HEK293 (cell line): ENCODE measurements at regions not wholly inside any gene's neighbourhood (a gene's known extent, or its start where the extent isn't known, plus 50 kb on each side); places are given as distances from the start of the nearest gene placed in this dataset.

Experiments
- CTCF ChIA-PET: fragments of 350-600 bp; formaldehyde crosslinking; extraction: SDS; loops from one replicate; lab custom pipeline; 2021; ENCODE audit warnings: antibody characterized with exemption; lab: Yijun Ruan, JAX
- POLR2A ChIA-PET: fragments of 300-600 bp; formaldehyde crosslinking; extraction: SDS; loops from one replicate; lab custom pipeline; 2020; ENCODE audit warnings: antibody characterized with exemption, inconsistent platforms; lab: Yijun Ruan, JAX
- H3K27ac ChIP-seq: fragments of 200-500 bp; sonication (Bioruptor generic); 2 replicates; pipeline ENCODE4 v1.5.1; 2014; ENCODE audit warnings: low read depth, low read length, control low read depth, inconsistent platforms; ENCODE audit errors: extremely low read depth
- H3K36me3 ChIP-seq, 2 experiments: fragments of 200-500 bp in 1 of 2; sonication (Bioruptor generic) in 1 of 2; 1 replicate in 1 of 2; 2 replicates in 1 of 2; pipeline ENCODE4 v1.5.1; 2014 to 2017; ENCODE audit warnings: inconsistent platforms in 2 of 2, low read length in 2 of 2; ENCODE audit not compliant: control insufficient read depth in 2 of 2, insufficient read depth in 1 of 2
- H3K4me1 ChIP-seq: fragments of 200-500 bp; sonication (Bioruptor generic); 2 replicates; pipeline ENCODE4 v1.5.1; 2014; ENCODE audit warnings: mild to moderate bottlenecking, low read length, inconsistent platforms; ENCODE audit not compliant: control insufficient read depth, insufficient read depth
- H3K4me3 ChIP-seq: 2 replicates; pipeline ENCODE4 v1.5.1; 2011; ENCODE audit warnings: low read depth, mild to moderate bottlenecking, control low read depth, low read length, moderate library complexity
- H3K9me3 ChIP-seq: fragments of 200-500 bp; sonication (Bioruptor generic); 2 replicates; pipeline ENCODE4 v1.5.1; 2014; ENCODE audit warnings: low read depth, low read length, inconsistent platforms; ENCODE audit not compliant: control insufficient read depth, insufficient read depth
- GLI2 ChIP-seq: fragments of 450-650 bp; formaldehyde crosslinking; IDR thresholded peaks from 2 replicates; pipeline ENCODE4; 2017; ENCODE audit warnings: missing biosample characterization, missing genetic modification characterization, low read depth, borderline replicate concordance
- HOXD13 ChIP-seq: sonication (generic); formaldehyde crosslinking; IDR thresholded peaks from 2 replicates; pipeline ENCODE4 v1.8.0; 2022; ENCODE audit warnings: missing genetic modification reagents, borderline replicate concordance
- IKZF3 ChIP-seq: fragments of 450-650 bp; IDR thresholded peaks from 2 replicates; pipeline ENCODE4 v1.5.0; 2018; ENCODE audit warnings: missing biosample characterization, mild to moderate bottlenecking, missing genetic modification characterization, moderate library complexity
- ZBTB7A ChIP-seq: fragments of 450-650 bp; formaldehyde crosslinking; IDR thresholded peaks from 2 replicates; pipeline ENCODE4 v1.5.1; 2016; ENCODE audit warnings: low read depth, missing biosample characterization, missing genetic modification characterization
- ZNF132 ChIP-seq: fragments of 450-650 bp; formaldehyde crosslinking; IDR thresholded peaks from 2 replicates; pipeline ENCODE4 v1.5.1; 2017; ENCODE audit warnings: missing biosample characterization, missing genetic modification characterization, borderline replicate concordance
- ZNF155 ChIP-seq: fragments of 450-650 bp; formaldehyde crosslinking; IDR thresholded peaks from 2 replicates; pipeline ENCODE4 v1.5.1; 2016; ENCODE audit warnings: missing biosample characterization, missing genetic modification characterization
- ZNF157 ChIP-seq: fragments of 450-650 bp; formaldehyde crosslinking; IDR thresholded peaks from 2 replicates; pipeline ENCODE4 v1.5.1; 2016; ENCODE audit warnings: missing biosample characterization, missing genetic modification characterization
- ZNF292 ChIP-seq: fragments of 450-650 bp; formaldehyde crosslinking; IDR thresholded peaks from 2 replicates; pipeline ENCODE4 v1.5.1; 2016; ENCODE audit warnings: low read depth, missing biosample characterization, missing genetic modification characterization, borderline replicate concordance
- ZNF501 ChIP-seq: fragments of 450-650 bp; formaldehyde crosslinking; IDR thresholded peaks from 2 replicates; pipeline ENCODE4 v1.5.1; 2016; ENCODE audit warnings: missing biosample characterization, missing genetic modification characterization
- ZNF558 ChIP-seq: fragments of 450-650 bp; formaldehyde crosslinking; IDR thresholded peaks from 2 replicates; pipeline ENCODE4 v1.5.1; 2016; ENCODE audit warnings: missing biosample characterization, missing genetic modification characterization
- ZNF623 ChIP-seq: fragments of 450-650 bp; formaldehyde crosslinking; IDR thresholded peaks from 2 replicates; pipeline ENCODE4 v1.5.1; 2016; ENCODE audit warnings: missing biosample characterization, missing genetic modification characterization
- ZNF629 ChIP-seq: fragments of 450-650 bp; formaldehyde crosslinking; IDR thresholded peaks from 2 replicates; pipeline ENCODE4 v1.5.1; 2017; ENCODE audit warnings: missing biosample characterization, missing genetic modification characterization
- ZNF658 ChIP-seq: fragments of 450-650 bp; formaldehyde crosslinking; IDR thresholded peaks from 2 replicates; pipeline ENCODE4; 2016; ENCODE audit warnings: missing biosample characterization, missing genetic modification characterization
- ZNF837 ChIP-seq: fragments of 450-650 bp; formaldehyde crosslinking; IDR thresholded peaks from 2 replicates; pipeline ENCODE4 v1.5.1; 2016; ENCODE audit warnings: missing biosample characterization, missing genetic modification characterization
- ZNF843 ChIP-seq: fragments of 450-650 bp; formaldehyde crosslinking; IDR thresholded peaks from 2 replicates; pipeline ENCODE4 v1.5.1; 2016; ENCODE audit warnings: missing biosample characterization, missing genetic modification characterization
- TF ChIP-seq, protein P1 (sequence below): fragments of 450-650 bp; formaldehyde crosslinking; IDR thresholded peaks from 2 replicates; pipeline ENCODE4 v1.5.0; 2017; ENCODE audit warnings: missing biosample characterization, missing genetic modification characterization, borderline replicate concordance
- TF ChIP-seq, protein P2 (sequence below): fragments of 450-650 bp; formaldehyde crosslinking; IDR thresholded peaks from 2 replicates; pipeline ENCODE4 v1.5.1; 2016; ENCODE audit warnings: missing biosample characterization, missing genetic modification characterization, borderline replicate concordance
- TF ChIP-seq, protein P3 (sequence below): fragments of 450-650 bp; formaldehyde crosslinking; IDR thresholded peaks from 2 replicates; pipeline ENCODE4 v1.5.1; 2016; ENCODE audit warnings: missing biosample characterization, missing genetic modification characterization
- TF ChIP-seq, protein P4 (sequence below): fragments of 450-650 bp; formaldehyde crosslinking; IDR thresholded peaks from 2 replicates; pipeline ENCODE4 v1.5.1; 2016; ENCODE audit warnings: missing biosample characterization, missing genetic modification characterization
- TF ChIP-seq, protein P5 (sequence below): fragments of 450-650 bp; formaldehyde crosslinking; IDR thresholded peaks from 2 replicates; pipeline ENCODE4 v1.5.1; 2016; ENCODE audit warnings: missing biosample characterization, missing genetic modification characterization, low read depth

DNA sequence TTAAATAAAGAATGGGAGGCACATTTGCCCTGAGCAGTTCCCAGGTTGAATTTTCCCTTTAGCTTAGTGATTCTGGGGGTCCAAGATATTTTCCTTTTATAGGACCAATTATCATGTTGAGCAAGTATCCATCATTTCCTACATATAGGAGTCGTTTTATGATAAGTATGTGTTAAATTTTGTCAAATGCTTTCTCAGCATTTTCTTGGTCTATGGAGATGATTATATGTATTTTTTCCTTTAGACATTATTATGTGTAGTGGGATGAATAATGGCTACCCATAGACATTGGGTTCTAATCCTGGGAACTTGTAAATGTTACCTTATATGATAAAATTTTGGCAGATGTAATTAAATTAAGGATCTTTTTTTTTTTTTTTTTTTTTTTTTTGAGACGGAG lies 128.7 kb downstream of the LMO4 start:
- ChIA-PET CTCF (no interaction called here), POLR2A (no interaction called here)
- H3K36me3 ChIP-seq, result no peaks in the 10 kb centered on the region
- no peak for TF ChIP-seq IKZF3 (tag by site-specific recombination)
- TF ChIP-seq, protein P1, sequence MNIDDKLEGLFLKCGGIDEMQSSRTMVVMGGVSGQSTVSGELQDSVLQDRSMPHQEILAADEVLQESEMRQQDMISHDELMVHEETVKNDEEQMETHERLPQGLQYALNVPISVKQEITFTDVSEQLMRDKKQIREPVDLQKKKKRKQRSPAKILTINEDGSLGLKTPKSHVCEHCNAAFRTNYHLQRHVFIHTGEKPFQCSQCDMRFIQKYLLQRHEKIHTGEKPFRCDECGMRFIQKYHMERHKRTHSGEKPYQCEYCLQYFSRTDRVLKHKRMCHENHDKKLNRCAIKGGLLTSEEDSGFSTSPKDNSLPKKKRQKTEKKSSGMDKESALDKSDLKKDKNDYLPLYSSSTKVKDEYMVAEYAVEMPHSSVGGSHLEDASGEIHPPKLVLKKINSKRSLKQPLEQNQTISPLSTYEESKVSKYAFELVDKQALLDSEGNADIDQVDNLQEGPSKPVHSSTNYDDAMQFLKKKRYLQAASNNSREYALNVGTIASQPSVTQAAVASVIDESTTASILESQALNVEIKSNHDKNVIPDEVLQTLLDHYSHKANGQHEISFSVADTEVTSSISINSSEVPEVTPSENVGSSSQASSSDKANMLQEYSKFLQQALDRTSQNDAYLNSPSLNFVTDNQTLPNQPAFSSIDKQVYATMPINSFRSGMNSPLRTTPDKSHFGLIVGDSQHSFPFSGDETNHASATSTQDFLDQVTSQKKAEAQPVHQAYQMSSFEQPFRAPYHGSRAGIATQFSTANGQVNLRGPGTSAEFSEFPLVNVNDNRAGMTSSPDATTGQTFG (tag by site-specific recombination), result no peak
- TF ChIP-seq ZNF155, result no peak
- TF ChIP-seq ZNF623 (tag by site-specific recombination), result no peak
- TF ChIP-seq ZNF629 (tag by site-specific recombination), result no peak
- TF ChIP-seq, protein P2, sequence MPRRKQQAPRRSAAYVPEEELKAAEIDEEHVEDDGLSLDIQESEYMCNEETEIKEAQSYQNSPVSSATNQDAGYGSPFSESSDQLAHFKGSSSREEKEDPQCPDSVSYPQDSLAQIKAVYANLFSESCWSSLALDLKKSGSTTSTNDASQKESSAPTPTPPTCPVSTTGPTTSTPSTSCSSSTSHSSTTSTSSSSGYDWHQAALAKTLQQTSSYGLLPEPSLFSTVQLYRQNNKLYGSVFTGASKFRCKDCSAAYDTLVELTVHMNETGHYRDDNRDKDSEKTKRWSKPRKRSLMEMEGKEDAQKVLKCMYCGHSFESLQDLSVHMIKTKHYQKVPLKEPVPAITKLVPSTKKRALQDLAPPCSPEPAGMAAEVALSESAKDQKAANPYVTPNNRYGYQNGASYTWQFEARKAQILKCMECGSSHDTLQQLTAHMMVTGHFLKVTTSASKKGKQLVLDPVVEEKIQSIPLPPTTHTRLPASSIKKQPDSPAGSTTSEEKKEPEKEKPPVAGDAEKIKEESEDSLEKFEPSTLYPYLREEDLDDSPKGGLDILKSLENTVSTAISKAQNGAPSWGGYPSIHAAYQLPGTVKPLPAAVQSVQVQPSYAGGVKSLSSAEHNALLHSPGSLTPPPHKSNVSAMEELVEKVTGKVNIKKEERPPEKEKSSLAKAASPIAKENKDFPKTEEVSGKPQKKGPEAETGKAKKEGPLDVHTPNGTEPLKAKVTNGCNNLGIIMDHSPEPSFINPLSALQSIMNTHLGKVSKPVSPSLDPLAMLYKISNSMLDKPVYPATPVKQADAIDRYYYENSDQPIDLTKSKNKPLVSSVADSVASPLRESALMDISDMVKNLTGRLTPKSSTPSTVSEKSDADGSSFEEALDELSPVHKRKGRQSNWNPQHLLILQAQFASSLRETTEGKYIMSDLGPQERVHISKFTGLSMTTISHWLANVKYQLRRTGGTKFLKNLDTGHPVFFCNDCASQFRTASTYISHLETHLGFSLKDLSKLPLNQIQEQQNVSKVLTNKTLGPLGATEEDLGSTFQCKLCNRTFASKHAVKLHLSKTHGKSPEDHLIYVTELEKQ (tag by site-specific recombination), result no peak
- TF ChIP-seq GLI2, result no peak
- TF ChIP-seq, protein P3, sequence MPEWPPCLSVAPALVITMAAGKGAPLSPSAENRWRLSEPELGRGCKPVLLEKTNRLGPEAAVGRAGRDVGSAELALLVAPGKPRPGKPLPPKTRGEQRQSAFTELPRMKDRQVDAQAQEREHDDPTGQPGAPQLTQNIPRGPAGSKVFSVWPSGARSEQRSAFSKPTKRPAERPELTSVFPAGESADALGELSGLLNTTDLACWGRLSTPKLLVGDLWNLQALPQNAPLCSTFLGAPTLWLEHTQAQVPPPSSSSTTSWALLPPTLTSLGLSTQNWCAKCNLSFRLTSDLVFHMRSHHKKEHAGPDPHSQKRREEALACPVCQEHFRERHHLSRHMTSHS (tag by site-specific recombination), result no peak
- TF ChIP-seq, protein P4, sequence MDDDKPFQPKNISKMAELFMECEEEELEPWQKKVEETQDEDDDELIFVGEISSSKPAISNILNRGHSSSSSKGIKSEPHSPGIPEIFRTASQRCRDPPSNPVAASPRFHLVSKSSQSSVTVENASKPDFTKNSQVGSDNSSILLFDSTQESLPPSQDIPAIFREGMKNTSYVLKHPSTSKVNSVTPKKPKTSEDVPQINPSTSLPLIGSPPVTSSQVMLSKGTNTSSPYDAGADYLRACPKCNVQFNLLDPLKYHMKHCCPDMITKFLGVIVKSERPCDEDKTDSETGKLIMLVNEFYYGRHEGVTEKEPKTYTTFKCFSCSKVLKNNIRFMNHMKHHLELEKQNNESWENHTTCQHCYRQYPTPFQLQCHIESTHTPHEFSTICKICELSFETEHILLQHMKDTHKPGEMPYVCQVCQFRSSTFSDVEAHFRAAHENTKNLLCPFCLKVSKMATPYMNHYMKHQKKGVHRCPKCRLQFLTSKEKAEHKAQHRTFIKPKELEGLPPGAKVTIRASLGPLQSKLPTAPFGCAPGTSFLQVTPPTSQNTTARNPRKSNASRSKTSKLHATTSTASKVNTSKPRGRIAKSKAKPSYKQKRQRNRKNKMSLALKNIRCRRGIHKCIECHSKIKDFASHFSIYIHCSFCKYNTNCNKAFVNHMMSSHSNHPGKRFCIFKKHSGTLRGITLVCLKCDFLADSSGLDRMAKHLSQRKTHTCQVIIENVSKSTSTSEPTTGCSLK, result no peak
- TF ChIP-seq ZNF501 (tag by site-specific recombination), result no peak
- no peak for TF ChIP-seq ZBTB7A
- no peak for TF ChIP-seq ZNF843 (tag by site-specific recombination)
- TF ChIP-seq ZNF558 (tag by site-specific recombination), result no peak
- TF ChIP-seq ZNF157 (tag by site-specific recombination), result no peak
- TF ChIP-seq ZNF658, result no peak
- TF ChIP-seq ZNF292, result no peak
- TF ChIP-seq ZNF837, result no peak
- H3K4me1 ChIP-seq, result no peaks in the 10 kb centered on the region
- H3K27ac ChIP-seq, result no peak overlapping the region
- H3K4me3 ChIP-seq, result no peak overlapping the region
- no peaks in the 10 kb centered on the region for H3K9me3 ChIP-seq

DNA sequence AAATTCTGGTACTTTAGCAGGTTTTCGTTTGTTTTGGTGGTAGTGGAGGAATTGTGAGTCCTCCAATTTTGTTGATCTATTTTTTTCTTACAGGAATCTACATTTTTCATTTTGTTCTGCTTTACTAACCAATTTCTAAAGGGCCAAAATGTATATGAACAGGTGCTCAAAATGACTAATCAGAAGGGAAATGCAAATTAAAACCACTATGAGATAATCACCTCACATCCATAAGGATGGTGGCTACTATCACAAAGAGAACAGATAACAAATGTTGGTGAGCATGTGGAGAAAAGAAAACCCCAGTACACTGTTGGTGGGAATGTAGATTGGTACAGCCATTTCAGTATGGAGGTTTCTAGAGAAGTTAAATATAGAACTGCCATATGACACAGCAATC lies 134.2 kb downstream of the LMO4 start:
- Histone ChIP-seq H3K4me3 (no peak overlapping the region), H3K27ac (no peak overlapping the region), H3K36me3 (no peaks in the 10 kb centered on the region), H3K4me1 (no peaks in the 10 kb centered on the region), H3K9me3 (no peaks in the 10 kb centered on the region)
- TF ChIP-seq, protein P5, sequence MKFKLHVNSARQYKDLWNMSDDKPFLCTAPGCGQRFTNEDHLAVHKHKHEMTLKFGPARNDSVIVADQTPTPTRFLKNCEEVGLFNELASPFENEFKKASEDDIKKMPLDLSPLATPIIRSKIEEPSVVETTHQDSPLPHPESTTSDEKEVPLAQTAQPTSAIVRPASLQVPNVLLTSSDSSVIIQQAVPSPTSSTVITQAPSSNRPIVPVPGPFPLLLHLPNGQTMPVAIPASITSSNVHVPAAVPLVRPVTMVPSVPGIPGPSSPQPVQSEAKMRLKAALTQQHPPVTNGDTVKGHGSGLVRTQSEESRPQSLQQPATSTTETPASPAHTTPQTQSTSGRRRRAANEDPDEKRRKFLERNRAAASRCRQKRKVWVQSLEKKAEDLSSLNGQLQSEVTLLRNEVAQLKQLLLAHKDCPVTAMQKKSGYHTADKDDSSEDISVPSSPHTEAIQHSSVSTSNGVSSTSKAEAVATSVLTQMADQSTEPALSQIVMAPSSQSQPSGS (tag by site-specific recombination), result no peak
- TF ChIP-seq ZNF132 (tag by site-specific recombination) (no peak), HOXD13 (CRISPR knock-in tag) (no peak)
- ChIA-PET CTCF (interaction anchor here (0.7 kb wide), 1 partner anchor 135 kb away, joined by 3 read pairs; no protein-coding TSS in a partner anchor), POLR2A (no interaction called here)
